ENCODE measurements at regions not wholly inside any gene's neighbourhood (a gene's known extent, or its start where the extent isn't known, plus 50 kb on each side); places are given as distances from the start of the nearest gene placed in this dataset.

DNA sequence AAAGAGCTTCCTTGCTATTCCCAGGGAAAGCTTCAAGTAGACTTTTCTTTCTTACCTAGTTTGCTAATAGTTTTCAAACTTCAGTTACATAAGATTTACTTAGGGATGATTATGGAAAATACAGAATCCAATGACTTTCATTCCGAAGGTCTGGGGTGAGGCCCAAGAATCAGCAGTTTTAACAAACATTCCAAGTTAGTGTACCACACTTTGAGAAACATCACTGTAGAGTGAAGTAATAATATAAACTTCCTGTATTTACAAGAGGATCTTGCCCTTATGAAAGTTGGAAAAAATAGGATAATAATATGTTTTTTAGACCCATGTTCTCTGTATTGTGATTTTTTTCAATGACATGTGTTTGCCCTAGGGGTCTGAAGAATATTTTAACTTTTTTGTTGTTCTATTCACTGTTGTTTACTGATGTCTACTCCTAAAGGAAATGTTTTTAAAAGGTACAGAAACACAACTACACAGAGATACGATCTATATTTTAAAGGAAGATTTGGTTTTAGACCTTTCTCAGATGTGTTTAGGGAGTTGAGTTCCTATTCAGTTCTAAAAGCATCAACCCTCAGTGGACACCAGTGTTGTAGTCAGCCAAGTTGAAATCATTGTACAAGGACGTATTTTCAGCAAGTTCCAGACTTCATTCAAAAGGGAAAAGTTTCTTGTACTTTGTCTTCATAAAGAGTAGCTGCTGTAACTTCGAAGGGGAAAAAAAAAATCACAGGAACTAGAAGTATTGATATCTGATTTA lies 295.8 kb upstream of the SLC7A11 start:
- DNase-seq (ENCODE audit: low read depth in 4 of 4, low spot score in 3 of 4): no peak

DNA sequence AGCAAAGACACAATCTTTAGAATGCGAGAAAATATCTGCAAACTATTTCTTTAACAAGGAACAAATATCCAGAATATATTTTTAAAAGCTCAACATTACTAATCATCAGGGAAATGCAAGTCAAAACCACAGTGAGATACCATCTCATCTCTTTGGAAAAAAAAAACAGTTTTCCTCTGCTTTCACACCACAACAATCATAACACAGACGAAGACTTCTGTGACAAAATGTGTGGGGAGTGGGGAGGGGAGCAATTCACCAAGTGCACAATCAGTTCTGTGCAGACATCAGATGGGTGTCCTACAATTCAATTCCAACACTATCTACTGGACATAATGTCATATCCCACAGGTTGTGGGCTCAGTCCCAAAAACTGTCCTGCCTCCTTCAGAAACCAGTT lies 293.2 kb upstream of the SLC7A11 start:
- no peak for DNase-seq (ENCODE audit: low read depth in 4 of 4, low spot score in 3 of 4)

DNA sequence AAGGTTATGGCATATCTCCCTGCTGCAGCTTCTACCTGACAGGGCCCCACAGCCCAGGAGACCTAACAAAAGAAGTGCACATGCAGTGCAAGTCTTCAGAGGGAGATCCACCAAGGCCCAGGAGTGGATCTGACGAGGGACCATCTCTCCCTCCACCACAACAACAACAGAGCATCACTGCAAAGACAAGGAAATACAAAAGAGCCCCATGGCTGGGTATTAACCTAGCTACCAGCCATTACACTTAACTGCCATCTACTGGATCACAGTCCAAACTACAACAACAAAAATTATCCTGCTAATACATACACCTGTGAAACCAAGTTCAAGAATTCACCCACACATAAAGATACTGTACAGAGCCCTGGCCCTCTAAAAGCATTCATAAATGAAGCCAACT lies 280.2 kb upstream of the SLC7A11 start:
- no peak for DNase-seq (ENCODE audit: low read depth in 4 of 4, low spot score in 3 of 4)

DNA sequence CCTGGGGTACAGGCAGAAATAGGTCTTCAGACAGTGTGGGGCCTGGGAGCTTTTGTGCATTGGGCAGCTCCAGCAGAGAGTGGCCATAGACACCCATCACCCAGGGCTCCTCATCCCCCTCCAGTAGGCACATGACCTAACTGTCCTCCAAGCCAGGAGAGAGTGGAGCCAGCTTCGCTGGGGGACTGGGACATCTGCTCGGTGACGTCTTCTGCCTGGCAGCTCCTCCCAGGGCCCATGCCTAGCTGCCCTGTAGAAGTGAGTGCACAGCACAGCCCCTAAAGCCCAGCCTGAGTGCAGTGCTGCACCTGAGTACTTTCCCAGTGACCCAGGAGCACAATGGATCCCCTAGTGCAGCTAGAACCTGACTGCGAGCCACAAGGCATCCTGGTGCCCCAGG lies 279.7 kb upstream of the SLC7A11 start:
- DNase-seq (ENCODE audit: low read depth in 4 of 4, low spot score in 3 of 4): no peak

DNA sequence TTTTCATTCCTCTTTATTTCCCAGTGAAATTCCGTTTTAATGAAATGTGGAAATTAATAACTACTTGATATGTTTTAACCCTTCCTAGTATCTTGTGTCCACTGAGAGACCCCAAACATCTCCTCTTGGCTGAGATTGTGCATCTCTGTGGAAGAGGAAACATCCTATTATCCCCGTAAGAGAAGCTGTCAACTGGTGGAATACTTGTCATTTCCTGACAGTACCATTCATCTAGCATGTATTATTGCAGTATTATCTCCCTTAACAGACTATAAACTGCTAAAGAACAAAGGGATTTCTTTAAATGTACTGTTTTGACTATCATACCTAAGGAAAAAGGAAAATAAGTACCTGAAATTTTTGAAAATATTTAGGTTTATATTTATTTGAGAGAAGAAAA lies 277.3 kb upstream of the SLC7A11 start:
- DNase-seq (ENCODE audit: low read depth in 4 of 4, low spot score in 3 of 4): no peak

DNA sequence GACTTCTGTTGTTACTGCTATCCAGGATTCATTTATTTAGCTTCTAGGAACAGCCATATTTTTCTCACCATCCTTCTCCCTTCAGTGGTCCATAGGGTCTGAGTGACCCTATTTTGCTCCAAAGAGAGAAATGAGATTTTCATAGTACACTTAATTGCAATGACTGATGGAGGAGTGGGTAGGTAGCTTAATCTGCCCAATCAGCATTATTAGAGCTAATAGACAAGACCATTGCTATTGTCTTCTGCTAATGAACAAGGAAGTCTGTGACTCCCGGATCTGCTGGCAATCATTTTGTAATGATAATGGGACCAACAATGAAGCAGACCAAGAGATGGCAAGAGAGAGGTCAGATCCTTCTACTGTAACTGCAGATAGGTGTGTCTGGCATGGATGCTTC lies 271.4 kb upstream of the SLC7A11 start:
- DNase-seq (ENCODE audit: low read depth in 4 of 4, low spot score in 3 of 4): no peak

DNA sequence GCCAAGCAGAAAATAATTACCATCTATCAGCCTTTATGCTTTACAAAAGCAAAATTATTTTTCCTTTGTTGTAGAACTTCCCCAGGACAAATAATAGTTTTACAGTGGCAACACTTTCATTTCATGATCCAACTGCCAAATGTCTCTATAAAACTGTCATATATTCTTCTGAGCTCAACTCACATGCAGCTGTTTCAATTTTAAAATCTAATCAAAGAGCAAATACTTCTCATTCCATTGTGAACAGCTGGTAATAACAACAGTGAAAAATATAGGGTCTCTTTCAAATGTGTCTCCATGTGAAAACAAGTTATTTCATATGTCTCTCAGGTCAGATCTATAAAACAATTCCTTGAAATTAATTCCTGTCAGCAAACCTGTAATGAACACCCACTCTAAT lies 270.6 kb upstream of the SLC7A11 start:
- peak in 1 of 4 donors; percentile 8 for DNase-seq (ENCODE audit: low read depth in 4 of 4, low spot score in 3 of 4)

DNA sequence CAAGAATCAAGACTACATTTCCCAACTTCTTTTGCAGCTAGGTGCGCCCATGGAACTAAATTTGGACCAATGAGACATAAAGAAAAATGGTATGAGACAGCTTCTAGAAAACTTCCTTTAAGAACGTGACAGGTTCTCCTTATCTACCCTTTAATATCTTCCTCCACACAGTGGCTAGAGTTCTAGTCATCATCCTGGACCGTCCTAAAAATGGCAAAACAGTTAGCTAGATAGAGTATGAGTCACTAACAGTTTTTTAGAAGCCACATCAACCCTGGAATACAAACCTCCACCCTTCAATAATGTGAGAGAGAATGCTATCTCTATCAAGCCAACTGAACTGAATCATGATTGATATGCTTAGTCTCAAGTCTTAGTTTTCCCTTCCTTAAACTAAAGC lies 267.9 kb upstream of the SLC7A11 start:
- DNase-seq (ENCODE audit: low read depth in 4 of 4, low spot score in 3 of 4): no peak

DNA sequence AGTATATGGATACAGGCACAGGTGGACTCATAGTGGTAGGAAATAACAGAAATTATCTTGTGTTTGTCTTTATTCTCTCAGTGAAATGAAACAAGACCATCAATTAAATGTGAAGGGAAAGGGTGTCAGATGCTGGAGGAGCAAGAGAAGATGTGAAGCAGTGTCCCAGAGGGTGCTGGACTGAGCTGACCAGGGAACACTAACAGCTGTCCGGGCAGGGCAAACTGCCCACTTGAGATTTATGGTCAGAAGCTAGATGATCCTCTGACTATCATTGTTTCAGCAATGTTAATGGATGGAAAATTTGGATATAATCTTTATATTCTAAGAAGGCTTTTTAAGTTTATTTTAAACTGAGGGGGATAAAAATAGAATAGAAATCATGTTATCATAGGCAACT lies 267.2 kb upstream of the SLC7A11 start:
- no peak for DNase-seq (ENCODE audit: low read depth in 4 of 4, low spot score in 3 of 4)

DNA sequence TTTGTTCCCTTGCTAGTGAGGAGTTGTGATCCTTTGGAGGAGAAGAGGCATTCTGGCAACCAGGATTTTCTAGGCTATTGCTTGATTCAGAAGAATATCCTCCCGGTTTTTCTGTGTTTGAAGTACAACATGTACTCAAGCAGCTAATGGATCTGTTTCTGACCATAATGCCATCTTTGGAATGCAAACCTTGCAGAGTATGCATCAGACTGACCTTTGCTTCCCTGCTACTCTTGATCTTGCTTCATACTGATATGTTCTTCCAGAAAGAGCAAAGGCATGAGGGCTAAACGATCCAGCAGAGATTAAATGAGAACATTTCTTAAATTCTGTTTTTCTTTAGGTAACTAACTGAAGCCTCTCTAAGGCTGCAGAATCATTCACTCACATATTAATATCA lies 265.4 kb upstream of the SLC7A11 start:
- no peak for DNase-seq (ENCODE audit: low read depth in 4 of 4, low spot score in 3 of 4)

DNA sequence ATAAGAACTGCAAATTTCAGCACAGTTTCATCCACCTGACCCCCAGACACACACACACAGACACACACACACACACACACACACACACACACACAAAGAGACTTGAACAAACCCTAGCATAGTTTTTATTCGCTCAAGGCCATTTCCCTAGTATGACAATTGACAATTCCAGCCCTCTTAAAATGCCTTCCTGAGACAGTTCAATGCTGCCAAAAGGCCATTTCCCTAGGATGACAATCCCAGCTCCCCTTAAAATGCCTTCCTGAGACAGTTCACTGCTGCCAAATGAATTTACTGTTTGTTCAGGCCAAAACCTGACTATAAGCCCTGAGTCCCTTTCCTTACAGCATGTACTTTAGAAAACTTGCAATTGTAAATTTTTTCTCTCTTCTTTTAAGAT lies 259.5 kb upstream of the SLC7A11 start:
- DNase-seq (ENCODE audit: low read depth in 4 of 4, low spot score in 3 of 4): no peak

DNA sequence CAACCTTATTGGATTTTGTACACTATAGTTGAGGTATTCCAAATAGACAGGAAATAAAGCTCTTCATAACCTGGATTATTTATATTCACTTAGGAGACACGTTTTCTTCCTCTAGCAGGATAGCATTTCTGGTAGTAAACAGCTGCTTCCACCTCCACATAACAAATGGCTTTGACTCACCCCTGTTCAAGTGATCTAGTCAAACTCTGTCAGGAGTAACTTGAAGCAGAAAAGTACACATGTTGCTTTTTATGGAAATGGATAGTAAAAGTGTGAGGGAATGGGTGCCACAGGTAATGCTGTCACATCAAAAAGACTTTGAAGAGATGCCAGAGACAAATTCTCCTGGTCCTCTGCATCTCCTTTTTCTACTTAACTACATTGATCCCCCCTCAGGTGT lies 258.7 kb upstream of the SLC7A11 start:
- DNase-seq (ENCODE audit: low read depth in 4 of 4, low spot score in 3 of 4): no peak

DNA sequence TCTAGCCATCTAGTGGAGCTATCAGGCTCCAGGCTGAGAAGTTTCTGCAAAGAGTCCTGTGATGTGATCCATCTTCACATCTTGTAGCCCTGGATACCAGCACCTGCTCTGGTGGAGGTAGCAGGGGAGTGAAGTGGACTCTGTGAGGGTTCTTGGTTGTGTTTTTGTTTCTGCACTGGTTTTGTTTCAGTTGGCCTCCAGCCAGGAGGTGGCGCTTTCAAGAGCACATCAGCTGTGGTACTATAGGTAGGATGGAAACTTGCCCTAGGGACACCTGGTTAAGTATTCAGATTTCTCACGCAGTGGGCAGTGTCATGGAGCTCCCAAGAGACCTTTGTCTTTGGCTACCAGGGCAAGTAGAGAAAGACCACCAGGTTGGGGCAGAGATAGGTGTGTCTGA lies 257.5 kb upstream of the SLC7A11 start:
- no peak for DNase-seq (ENCODE audit: low read depth in 4 of 4, low spot score in 3 of 4)

DNA sequence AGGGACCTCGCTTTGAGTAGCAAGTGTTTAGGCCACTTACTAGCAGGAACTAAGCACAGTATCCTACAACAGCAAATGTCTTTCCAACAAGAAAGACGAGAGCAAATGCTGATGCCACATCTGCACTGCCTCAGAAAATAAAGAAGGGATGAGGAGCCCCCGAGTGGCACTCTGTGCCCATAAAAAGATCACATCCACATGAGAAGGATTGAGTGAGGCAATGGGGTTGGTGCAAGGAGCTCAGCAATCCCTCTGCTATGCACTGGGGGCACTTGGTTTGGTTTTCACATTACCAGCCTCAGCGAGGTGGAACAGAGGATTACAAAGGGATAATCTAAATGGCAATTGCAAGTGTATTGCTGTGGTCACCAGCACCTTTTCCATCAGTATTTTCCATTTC lies 252.8 kb upstream of the SLC7A11 start:
- no peak for DNase-seq (ENCODE audit: low read depth in 4 of 4, low spot score in 3 of 4)

DNA sequence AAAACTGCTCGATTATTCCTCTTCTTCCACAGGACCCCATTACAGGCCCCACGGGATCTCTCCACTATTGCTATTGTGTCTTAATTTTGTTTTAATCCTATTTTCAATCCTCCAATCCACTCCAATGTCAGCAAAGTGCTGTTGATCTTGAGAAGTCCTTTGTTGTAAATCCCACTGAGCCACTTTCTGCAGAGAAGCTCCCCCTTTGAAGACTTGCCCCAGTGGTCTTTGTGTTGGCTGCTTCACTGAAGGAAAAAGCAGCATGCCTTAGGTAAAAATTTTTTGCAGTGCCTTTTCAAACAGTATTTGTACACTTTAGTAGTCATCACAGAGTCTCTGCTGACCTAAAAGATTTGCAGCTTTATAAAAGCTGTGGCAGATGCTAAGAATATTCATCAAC lies 252.0 kb upstream of the SLC7A11 start:
- no peak for DNase-seq (ENCODE audit: low read depth in 4 of 4, low spot score in 3 of 4)

DNA sequence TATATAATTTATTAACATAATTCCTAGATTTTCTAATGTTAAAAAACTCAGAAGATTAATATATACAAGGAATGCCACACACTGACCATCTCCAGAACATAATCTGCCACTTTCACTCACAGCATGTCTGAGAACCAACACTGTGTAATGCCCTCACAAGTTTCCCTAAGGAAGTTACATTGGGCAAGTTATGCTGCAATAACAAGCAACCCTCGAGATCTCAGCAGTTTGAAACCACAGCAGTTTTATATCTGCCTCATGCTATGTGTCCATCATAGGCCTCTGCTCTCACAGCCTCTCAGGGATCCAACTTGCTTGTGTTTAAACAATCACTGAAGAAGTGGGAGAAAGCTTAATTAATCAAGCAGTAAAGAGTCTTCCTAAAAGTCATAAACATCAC lies 250.0 kb upstream of the SLC7A11 start:
- DNase-seq (ENCODE audit: low read depth in 4 of 4, low spot score in 3 of 4): no peak

DNA sequence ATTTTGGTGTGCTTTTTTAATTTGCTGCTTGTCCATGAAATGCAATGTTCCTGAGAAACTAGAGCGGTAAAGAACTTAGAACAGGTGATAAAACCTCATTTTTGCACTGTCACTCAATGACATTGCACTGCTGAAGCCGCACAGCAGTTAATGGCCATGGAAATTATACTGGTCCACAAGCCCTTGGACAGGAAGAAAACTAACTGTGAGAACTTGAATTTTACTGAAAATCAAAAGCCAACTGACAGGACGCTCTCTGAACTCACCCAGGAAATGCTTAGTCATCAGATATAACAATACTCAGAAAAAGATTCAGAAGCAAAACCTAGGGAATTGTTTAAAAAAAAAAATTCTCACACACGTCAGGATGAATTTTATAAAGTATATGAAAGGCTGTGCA lies 246.4 kb upstream of the SLC7A11 start:
- DNase-seq (ENCODE audit: low read depth in 4 of 4, low spot score in 3 of 4): no peak

DNA sequence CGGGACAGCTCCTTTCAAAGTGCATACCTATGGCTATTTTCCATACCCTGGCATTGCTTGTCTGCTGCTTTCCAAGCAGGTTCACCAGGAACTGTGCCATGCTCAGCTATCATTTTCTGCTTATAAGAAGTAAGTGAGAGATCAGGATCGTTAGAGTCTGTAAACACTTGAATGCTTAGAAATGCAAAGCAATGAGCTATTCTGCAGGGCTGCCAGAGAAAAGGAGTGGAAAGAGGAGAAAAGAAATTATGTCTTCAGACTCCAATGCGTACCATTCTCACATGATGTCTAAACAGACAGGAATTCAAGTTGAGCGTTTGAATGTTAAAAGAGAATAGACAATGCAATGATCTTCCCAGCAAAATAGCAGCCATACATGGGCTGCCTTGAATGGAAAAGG lies 245.5 kb upstream of the SLC7A11 start:
- DNase-seq (ENCODE audit: low read depth in 4 of 4, low spot score in 3 of 4): no peak

DNA sequence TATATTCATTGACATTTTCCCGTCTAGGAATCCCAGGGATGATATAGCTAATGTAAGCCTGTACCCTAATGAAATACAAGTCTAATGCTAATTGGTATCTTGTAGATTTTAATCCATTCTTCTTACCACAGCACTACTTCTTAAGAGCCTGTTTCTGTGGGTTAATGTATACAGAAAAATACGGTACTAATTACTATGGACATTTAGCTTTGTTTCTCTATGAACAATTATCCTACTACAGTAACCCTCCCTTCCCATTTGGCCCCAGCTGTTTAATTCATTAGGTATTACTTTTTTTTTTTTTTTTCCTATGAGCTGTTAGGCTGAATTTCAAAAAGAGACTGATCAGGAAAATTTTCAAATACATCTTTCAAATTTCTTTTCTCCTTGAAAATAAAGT lies 245.1 kb upstream of the SLC7A11 start:
- DNase-seq (ENCODE audit: low read depth in 4 of 4, low spot score in 3 of 4): no peak

DNA sequence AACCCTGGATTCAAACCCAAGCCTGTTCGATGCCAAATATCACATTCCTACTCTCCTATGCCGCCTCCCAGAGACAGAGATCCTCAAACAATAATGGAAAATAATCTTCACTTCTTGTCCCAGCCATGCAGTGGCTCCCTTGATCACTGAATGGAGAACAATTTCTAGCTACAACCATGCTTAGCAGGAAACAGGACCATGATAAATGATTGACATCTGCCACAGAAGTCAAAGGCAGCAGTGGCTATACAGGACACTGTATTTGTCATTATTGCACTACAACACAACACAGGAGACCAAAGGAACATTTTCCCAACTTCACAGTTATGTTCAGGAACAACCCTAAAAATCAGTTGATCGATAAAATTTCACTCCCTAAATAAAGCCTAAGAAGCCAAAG lies 243.3 kb upstream of the SLC7A11 start:
- no peak for DNase-seq (ENCODE audit: low read depth in 4 of 4, low spot score in 3 of 4)

DNA sequence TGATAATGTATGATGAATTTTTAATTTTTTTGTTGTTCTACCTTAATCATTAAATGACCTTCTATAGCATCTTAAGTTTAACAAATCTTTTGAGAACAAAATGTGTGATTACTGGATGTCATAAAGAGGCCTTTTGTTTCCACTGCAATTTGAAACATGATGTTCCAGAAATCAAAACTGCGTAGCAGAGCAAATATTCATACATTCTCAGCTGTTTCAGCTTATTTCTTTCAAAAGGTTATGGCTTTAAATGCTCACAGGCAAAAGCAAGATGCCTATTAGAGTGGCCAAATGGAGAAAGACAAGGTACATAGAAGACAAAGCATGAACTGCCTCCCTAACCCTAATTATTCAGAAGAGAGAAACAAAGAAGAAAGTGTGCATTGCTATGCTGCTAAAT lies 233.0 kb upstream of the SLC7A11 start:
- DNase-seq (ENCODE audit: low read depth in 4 of 4, low spot score in 3 of 4): no peak

DNA sequence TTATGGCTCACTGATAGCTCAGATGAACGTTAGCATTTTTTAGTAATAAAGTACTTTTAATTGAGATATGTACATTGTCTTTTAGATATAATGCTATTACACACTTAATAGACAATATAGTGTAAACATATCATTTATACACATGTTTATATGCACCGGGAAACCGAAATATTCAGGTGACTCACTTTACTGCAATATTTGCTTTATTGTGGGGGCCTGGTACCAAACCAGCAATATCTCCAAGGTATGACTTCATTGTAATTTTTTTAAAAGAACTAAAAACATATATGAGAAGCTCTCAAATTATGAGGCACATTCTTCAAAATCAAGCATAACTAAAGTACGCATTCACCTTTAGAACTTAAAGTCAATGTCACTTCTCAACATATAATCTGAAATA lies 231.2 kb upstream of the SLC7A11 start:
- no peak for DNase-seq (ENCODE audit: low read depth in 4 of 4, low spot score in 3 of 4)
